Right lobe of liver (tissue), 4 donors: ENCODE measurements at regions not wholly inside any gene's neighbourhood (a gene's known extent, or its start where the extent isn't known, plus 50 kb on each side); places are given as distances from the start of the nearest gene placed in this dataset.

ENCODE experiments used
- POLR2A ChIP-seq: fragments of 450-650 bp; IDR thresholded peaks from one replicate; pipeline ENCODE4 v1.6.1; 2017; ENCODE audit warnings: antibody characterized with exemption, mild to moderate bottlenecking
- TF ChIP-seq, protein P1 (sequence below), 4 donors: fragments of 200-600 bp in 3 of 4; fragments of 450-650 bp in 1 of 4; IDR thresholded peaks; one replicate each; pipeline versions ENCODE4 v1.5.1 to v1.8.0; 2016 to 2022; ENCODE audit warnings: antibody characterized with exemption in 4 of 4, mild to moderate bottlenecking in 2 of 4
- donor health status: DM: no; HTN: no; CAD: no.
- donor health status: DM: no; HTN: no; CAD: no.
- donor health status: DM: no; HTN: yes; CAD: no.

DNA sequence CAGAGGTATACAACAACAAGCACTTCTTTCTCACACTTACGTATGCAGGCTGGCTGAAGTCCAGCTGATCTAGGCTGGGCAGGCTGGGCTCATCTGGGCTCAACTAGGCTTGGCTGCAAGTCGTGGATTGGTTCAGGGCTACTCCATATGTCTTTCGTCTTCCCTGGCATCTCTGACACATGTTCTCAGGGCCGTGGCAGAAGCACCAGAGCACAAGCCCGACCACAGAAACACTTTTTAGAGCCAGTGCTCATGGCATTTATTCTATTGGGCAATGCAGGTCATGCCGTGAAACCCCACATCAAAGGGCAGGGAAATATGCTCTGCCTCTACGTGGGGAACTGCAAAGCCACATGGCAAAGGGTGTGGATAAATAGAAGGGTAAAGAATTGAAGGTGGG, 93.8 kb downstream of the RIN2 start:
- TF ChIP-seq, protein P1, sequence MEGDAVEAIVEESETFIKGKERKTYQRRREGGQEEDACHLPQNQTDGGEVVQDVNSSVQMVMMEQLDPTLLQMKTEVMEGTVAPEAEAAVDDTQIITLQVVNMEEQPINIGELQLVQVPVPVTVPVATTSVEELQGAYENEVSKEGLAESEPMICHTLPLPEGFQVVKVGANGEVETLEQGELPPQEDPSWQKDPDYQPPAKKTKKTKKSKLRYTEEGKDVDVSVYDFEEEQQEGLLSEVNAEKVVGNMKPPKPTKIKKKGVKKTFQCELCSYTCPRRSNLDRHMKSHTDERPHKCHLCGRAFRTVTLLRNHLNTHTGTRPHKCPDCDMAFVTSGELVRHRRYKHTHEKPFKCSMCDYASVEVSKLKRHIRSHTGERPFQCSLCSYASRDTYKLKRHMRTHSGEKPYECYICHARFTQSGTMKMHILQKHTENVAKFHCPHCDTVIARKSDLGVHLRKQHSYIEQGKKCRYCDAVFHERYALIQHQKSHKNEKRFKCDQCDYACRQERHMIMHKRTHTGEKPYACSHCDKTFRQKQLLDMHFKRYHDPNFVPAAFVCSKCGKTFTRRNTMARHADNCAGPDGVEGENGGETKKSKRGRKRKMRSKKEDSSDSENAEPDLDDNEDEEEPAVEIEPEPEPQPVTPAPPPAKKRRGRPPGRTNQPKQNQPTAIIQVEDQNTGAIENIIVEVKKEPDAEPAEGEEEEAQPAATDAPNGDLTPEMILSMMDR (IDR thresholded peaks at IDR 0.05) = no peak
- no peak for TF ChIP-seq POLR2A
